GM21825 (cell line): ENCODE measurements at regions not wholly inside any gene's neighbourhood (a gene's known extent, or its start where the extent isn't known, plus 50 kb on each side); places are given as distances from the start of the nearest gene placed in this dataset.
"Not testable (repeated sequence)": the region's sequence is repeated elsewhere in the genome, so short reads cannot be mapped to it uniquely, and the experiment has no call there.

ENCODE experiments used
- ATAC-seq: cut with Tn5 transposase; IDR thresholded peaks from one replicate; pipeline ENCODE4 v1.9.1; 2021; ENCODE audit warnings: mild to moderate bottlenecking, moderate library complexity; ENCODE audit not compliant: unreplicated experiment

GRCh38 chr6:74733830-74734620 is 471.8 kb downstream of the COL12A1 start:
- no peak for ATAC-seq

GRCh38 chr6:74731931-74732330 is 473.9 kb downstream of the COL12A1 start:
- no peak for ATAC-seq

GRCh38 chr6:74731204-74731603 is 474.6 kb downstream of the COL12A1 start:
- ATAC-seq, result no peak

- no peak for ATAC-seq
Measured at GRCh38 chr6:74720923-74721322, 484.9 kb downstream of the COL12A1 start.

- no peak for ATAC-seq
Measured at GRCh38 chr6:74717591-74717990, 488.3 kb downstream of the COL12A1 start.

- peak; percentile 64 for ATAC-seq
Measured at GRCh38 chr6:74715355-74716085, 490.3 kb downstream of the COL12A1 start.

- no peak for ATAC-seq
Measured at GRCh38 chr6:74713941-74714340, 491.9 kb downstream of the COL12A1 start.

GRCh38 chr6:74705451-74705850 is 500.4 kb downstream of the COL12A1 start:
- ATAC-seq, result no peak

GRCh38 chr6:74704540-74704939 is 501.3 kb downstream of the COL12A1 start:
- not testable (repeated sequence) for ATAC-seq

GRCh38 chr6:74690365-74690764 is 515.5 kb downstream of the COL12A1 start:
- no peak for ATAC-seq

- ATAC-seq, result no peak
Measured at GRCh38 chr6:74689601-74690000, 516.3 kb downstream of the COL12A1 start.

- ATAC-seq, result no peak
Measured at GRCh38 chr6:74677463-74677862, 528.4 kb downstream of the COL12A1 start.

- ATAC-seq, result no peak
Measured at GRCh38 chr6:74676906-74677305, 528.9 kb downstream of the COL12A1 start.

- ATAC-seq, result no peak
Measured at GRCh38 chr6:74674377-74674776, 531.5 kb downstream of the COL12A1 start.

GRCh38 chr6:74671558-74672025 is 534.3 kb downstream of the COL12A1 start:
- ATAC-seq, result no peak

- ATAC-seq, result no peak
Measured at GRCh38 chr6:74658391-74658790, 547.5 kb downstream of the COL12A1 start.

- ATAC-seq, result no peak
Measured at GRCh38 chr6:74657931-74658330, 547.9 kb downstream of the COL12A1 start.

- ATAC-seq, result no peak
Measured at GRCh38 chr6:74657011-74657410, 548.8 kb downstream of the COL12A1 start.

GRCh38 chr6:74656453-74656852 is 549.4 kb downstream of the COL12A1 start:
- ATAC-seq, result no peak

GRCh38 chr6:74654296-74654695 is 551.6 kb downstream of the COL12A1 start:
- no peak for ATAC-seq

- no peak for ATAC-seq
Measured at GRCh38 chr6:74651948-74652842, 553.7 kb downstream of the COL12A1 start.
